C4-2B (cell line): ENCODE measurements at regions not wholly inside any gene's neighbourhood (a gene's known extent, or its start where the extent isn't known, plus 50 kb on each side); places are given as distances from the start of the nearest gene placed in this dataset.

ENCODE experiments used
- ZFX ChIP-seq: fragments of 450-650 bp; IDR thresholded peaks from 2 replicates; pipeline ENCODE4 v1.6.1; 2017
- TF ChIP-seq, protein P1 (sequence below): fragments of 450-650 bp; conservative IDR thresholded peaks from 2 replicates; pipeline ENCODE4 v1.5.1; 2017; ENCODE audit warnings: mild to moderate bottlenecking

DNA sequence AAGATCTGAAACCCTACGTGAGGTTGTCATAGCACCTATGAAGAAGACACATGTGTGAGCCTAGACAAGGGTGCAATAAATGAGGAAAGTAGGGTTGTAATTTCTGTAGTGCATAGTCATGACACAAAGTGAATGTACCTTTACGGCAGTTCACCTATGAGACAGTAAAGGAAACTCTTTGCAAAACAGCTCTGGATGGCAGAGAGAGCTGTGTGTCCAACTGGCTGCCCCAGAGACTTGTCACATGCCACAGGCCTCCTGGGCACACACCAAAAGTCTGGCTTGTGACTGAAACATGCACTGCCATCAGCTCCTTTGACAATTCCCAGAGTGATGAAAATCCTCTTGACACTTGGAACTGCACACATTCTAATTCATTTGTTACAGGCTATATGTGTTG, 90.7 kb upstream of the NAMPT start:
- TF ChIP-seq, protein P1, sequence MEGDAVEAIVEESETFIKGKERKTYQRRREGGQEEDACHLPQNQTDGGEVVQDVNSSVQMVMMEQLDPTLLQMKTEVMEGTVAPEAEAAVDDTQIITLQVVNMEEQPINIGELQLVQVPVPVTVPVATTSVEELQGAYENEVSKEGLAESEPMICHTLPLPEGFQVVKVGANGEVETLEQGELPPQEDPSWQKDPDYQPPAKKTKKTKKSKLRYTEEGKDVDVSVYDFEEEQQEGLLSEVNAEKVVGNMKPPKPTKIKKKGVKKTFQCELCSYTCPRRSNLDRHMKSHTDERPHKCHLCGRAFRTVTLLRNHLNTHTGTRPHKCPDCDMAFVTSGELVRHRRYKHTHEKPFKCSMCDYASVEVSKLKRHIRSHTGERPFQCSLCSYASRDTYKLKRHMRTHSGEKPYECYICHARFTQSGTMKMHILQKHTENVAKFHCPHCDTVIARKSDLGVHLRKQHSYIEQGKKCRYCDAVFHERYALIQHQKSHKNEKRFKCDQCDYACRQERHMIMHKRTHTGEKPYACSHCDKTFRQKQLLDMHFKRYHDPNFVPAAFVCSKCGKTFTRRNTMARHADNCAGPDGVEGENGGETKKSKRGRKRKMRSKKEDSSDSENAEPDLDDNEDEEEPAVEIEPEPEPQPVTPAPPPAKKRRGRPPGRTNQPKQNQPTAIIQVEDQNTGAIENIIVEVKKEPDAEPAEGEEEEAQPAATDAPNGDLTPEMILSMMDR = no peak
- TF ChIP-seq ZFX = no peak
